DND-41 (cell line): ENCODE measurements at regions not wholly inside any gene's neighbourhood (a gene's known extent, or its start where the extent isn't known, plus 50 kb on each side); places are given as distances from the start of the nearest gene placed in this dataset.

Source experiments
- ATAC-seq: fragments of 200-7000 bp; cut with Tn5 transposase; 3 replicates; pipeline ENCODE4 v1.9.1; 2021; ENCODE audit warnings: low read depth; ENCODE audit not compliant: insufficient read depth
- DNase-seq: peaks from one replicate; pipeline ENCODE4 v3.0.0-alpha.2; 2020
- H2AFZ ChIP-seq: 2 replicates; pipeline ENCODE4 v1.6.0; 2012; ENCODE audit warnings: low read depth, low read length
- H3K27ac ChIP-seq: 2 replicates; pipeline ENCODE4 v1.5.1; 2012; ENCODE audit warnings: low read length, inconsistent platforms
- H3K27me3 ChIP-seq: fragments of 200-600 bp; sonication (generic); 2 replicates; pipeline ENCODE4 v1.6.0; 2012; ENCODE audit warnings: low read length, mild to moderate bottlenecking, inconsistent platforms; ENCODE audit not compliant: insufficient read depth, poor library complexity
- H3K36me3 ChIP-seq: 2 replicates; pipeline ENCODE4 v1.5.1; 2012; ENCODE audit warnings: low read length, inconsistent platforms; ENCODE audit not compliant: insufficient read depth
- H3K4me1 ChIP-seq: 2 replicates; pipeline ENCODE4 v1.5.1; 2012; ENCODE audit warnings: mild to moderate bottlenecking, low read length; ENCODE audit not compliant: insufficient read depth
- H3K4me2 ChIP-seq: 2 replicates; pipeline ENCODE4 v1.6.0; 2012; ENCODE audit warnings: mild to moderate bottlenecking, moderate library complexity, low read length, inconsistent platforms; ENCODE audit not compliant: insufficient read depth
- H3K4me3 ChIP-seq, 2 experiments: fragments of 200-600 bp in 1 of 2; shearing (Covaris generic) in 1 of 2; 2 replicates each; pipeline ENCODE4 v1.5.1; 2012 to 2016; ENCODE audit warnings: inconsistent platforms in 2 of 2, low read length in 2 of 2, mild to moderate bottlenecking in 2 of 2, low read depth in 1 of 2, moderate library complexity in 1 of 2
- H3K79me2 ChIP-seq: 2 replicates; pipeline ENCODE4 v1.6.0; 2012; ENCODE audit warnings: low read length, inconsistent platforms; ENCODE audit not compliant: insufficient read depth
- H3K9ac ChIP-seq: 2 replicates; pipeline ENCODE4 v1.6.0; 2012; ENCODE audit warnings: low read depth, mild to moderate bottlenecking, inconsistent platforms, low read length, moderate library complexity
- H3K9me3 ChIP-seq: 2 replicates; pipeline ENCODE4 v1.5.1; 2012; ENCODE audit warnings: low read length, moderate library complexity, mild to moderate bottlenecking, inconsistent platforms; ENCODE audit not compliant: insufficient read depth, severe bottlenecking
- H4K20me1 ChIP-seq: 2 replicates; pipeline ENCODE4 v1.6.0; 2012; ENCODE audit warnings: low read length; ENCODE audit not compliant: insufficient read depth
- EZH2 ChIP-seq: IDR thresholded peaks from 3 replicates; pipeline ENCODE4 v1.6.1; 2012; ENCODE audit warnings: borderline replicate concordance, low read depth, mild to moderate bottlenecking, moderate library complexity, low read length, inconsistent platforms; ENCODE audit not compliant: severe bottlenecking
- TF ChIP-seq, protein P1 (sequence below): IDR thresholded peaks from 2 replicates; pipeline ENCODE4 v1.5.1; 2012; ENCODE audit warnings: borderline replicate concordance, low read length, moderate library complexity, mild to moderate bottlenecking; ENCODE audit not compliant: poor library complexity, severe bottlenecking; ENCODE audit errors: extremely low read depth

DNA sequence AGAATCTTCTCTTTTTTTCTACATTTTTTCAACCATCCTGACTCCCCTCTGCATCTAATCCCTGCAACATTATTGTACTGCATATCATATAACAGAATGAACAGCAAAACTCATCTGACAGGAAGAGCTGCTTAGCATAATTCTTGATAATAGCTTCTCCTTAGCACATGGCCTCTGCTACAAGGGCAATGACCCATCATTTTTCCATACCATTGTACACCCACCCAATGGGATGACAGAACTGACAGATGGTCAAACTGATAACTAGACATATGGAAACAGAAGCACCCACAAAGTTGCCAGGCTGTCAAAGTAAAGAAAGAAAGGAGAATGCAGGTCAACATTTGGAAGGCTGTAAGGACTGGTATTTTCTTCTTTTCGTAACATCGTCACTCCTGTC, 390.4 kb upstream of the USP15 start:
- DNase-seq (no peak), ATAC-seq (no peak)
- Histone ChIP-seq H4K20me1 (no peaks in the 10 kb centered on the region), H3K4me3 (no peak overlapping the region), H3K27ac (no peak overlapping the region), H2AFZ (no peak overlapping the region), H3K9ac (no peak overlapping the region), H3K9me3 (no peaks in the 10 kb centered on the region), H3K4me2 (no peak overlapping the region), H3K79me2 (no peaks in the 10 kb centered on the region), H3K27me3 (no peaks in the 10 kb centered on the region), H3K36me3 (no peaks in the 10 kb centered on the region), H3K4me1 (peaks cover 13% of the 10 kb centered on the region)
- TF ChIP-seq, protein P1, sequence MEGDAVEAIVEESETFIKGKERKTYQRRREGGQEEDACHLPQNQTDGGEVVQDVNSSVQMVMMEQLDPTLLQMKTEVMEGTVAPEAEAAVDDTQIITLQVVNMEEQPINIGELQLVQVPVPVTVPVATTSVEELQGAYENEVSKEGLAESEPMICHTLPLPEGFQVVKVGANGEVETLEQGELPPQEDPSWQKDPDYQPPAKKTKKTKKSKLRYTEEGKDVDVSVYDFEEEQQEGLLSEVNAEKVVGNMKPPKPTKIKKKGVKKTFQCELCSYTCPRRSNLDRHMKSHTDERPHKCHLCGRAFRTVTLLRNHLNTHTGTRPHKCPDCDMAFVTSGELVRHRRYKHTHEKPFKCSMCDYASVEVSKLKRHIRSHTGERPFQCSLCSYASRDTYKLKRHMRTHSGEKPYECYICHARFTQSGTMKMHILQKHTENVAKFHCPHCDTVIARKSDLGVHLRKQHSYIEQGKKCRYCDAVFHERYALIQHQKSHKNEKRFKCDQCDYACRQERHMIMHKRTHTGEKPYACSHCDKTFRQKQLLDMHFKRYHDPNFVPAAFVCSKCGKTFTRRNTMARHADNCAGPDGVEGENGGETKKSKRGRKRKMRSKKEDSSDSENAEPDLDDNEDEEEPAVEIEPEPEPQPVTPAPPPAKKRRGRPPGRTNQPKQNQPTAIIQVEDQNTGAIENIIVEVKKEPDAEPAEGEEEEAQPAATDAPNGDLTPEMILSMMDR = no peak
- TF ChIP-seq EZH2 = no peak

DNA sequence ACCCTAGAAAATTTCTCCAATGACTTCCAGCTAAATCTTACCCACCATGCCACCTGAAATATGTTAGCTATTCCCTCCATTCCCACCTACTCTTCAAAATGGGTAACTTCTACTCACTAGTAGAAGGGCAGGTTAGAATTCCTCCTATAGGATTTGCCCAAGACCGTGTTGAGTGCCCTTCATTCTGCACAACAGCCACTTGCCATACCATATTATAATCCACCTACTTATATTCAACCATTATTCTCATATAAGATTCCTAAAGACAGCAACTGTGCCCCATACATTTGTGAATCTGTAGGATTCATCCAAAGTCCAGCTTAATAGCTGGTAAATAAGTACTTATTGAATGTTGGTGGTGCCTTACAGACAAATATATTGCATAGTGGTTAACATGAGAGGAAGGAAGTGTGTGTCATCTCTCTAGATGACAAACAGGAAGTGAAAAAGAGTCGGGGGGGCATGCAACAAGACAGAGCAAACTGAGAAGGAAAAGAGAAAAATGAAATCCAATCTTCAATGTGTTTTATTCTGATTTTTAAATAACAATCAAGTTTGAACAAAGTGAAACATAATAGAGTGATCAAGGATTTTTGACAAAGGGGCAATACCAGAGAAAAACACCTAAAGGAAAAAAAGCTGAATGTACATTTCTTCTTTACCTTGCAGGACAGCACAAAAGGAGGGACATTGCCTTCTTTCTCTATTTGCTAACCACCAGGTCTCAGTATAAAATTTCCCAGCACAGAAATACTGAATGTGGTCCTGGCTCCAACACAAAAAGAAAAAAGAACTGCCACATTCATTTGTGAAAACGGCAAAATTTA, 389.3 kb upstream of the USP15 start:
- peak; percentile 96 for ATAC-seq

DNA sequence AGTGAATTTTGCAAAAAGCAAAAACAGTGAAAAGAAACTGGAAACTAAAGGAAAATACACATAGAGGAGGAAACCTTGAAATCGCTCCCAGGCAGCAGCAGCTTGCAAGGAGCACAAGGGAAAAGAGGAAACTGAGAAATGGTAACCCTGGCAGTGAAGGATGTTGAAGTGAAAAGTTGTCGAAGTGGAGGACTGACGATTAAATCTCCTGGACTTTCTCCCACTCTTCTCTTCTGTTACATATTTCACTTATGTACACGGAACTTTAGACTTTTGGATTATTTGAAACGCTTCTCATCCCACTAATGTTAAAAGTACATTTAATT, 388.8 kb upstream of the USP15 start:
- DNase-seq = no peak
- Histone ChIP-seq H3K4me1 (peaks cover 13% of the 10 kb centered on the region), H4K20me1 (no peaks in the 10 kb centered on the region), H3K4me3 (no peak overlapping the region), H3K4me2 (no peak overlapping the region; the same call in 1 of the 2 replicates), H3K9ac (no peak overlapping the region), H3K9me3 (no peaks in the 10 kb centered on the region), H2AFZ (peak overlapping the region; percentile 64), H3K79me2 (no peaks in the 10 kb centered on the region), H3K36me3 (no peaks in the 10 kb centered on the region), H3K27ac (0 out of 2 replicates have a peak overlapping the region, but pooled peaks have one; percentile 5), H3K27me3 (no peaks in the 10 kb centered on the region)
- ATAC-seq = no peak
- no peak for TF ChIP-seq EZH2
- TF ChIP-seq, protein P1 = no peak

More for the DNA sequence above, 389.3 kb upstream of the USP15 start:
- H3K4me1 ChIP-seq = peaks cover 13% of the 10 kb centered on the region
- 0 out of 2 replicates have a peak overlapping the region, but pooled peaks have one; percentile 13 for H3K27ac ChIP-seq
- no peaks in the 10 kb centered on the region for H4K20me1 ChIP-seq
- peak; percentile 26 for DNase-seq
- peak overlapping the region; percentile 7; the same call in 1 of the 2 replicates for H3K4me2 ChIP-seq
- H2AFZ ChIP-seq = peak overlapping the region; percentile 64
- no peaks in the 10 kb centered on the region for H3K9me3 ChIP-seq
- no peaks in the 10 kb centered on the region for H3K79me2 ChIP-seq
- no peak overlapping the region for H3K9ac ChIP-seq
- no peaks in the 10 kb centered on the region for H3K36me3 ChIP-seq
- no peak overlapping the region for H3K4me3 ChIP-seq
- TF ChIP-seq EZH2 = no peak
- TF ChIP-seq, protein P1 = no peak
- H3K27me3 ChIP-seq = no peaks in the 10 kb centered on the region
